G401.6 (cell line): ENCODE measurements at regions not wholly inside any gene's neighbourhood (a gene's known extent, or its start where the extent isn't known, plus 50 kb on each side); places are given as distances from the start of the nearest gene placed in this dataset.
"Not testable (repeated sequence)": the region's sequence is repeated elsewhere in the genome, so short reads cannot be mapped to it uniquely, and the experiment has no call there.

Experiments used
- FAIRE-seq: peaks from 2 replicates; lab custom pipeline; 2012; peaks lifted over from hg19 to GRCh38; lab: Jason Lieb, UNC

- FAIRE-seq: no peak
Observed at GRCh38 chr20:48010623-48011022, 225.3 kb upstream of the SULF2 start.

GRCh38 chr20:48008850-48009515 is 223.7 kb upstream of the SULF2 start:
- no peak for FAIRE-seq

- no peak for FAIRE-seq
Observed at GRCh38 chr20:48007351-48007750, 222.1 kb upstream of the SULF2 start.

GRCh38 chr20:48006036-48006833 is 221.0 kb upstream of the SULF2 start:
- FAIRE-seq: no peak

GRCh38 chr20:48003021-48003420 is 217.7 kb upstream of the SULF2 start:
- FAIRE-seq: no peak

- no peak for FAIRE-seq
Observed at GRCh38 chr20:48002517-48002970, 217.3 kb upstream of the SULF2 start.

- no peak for FAIRE-seq
Observed at GRCh38 chr20:47999166-47999565, 213.9 kb upstream of the SULF2 start.

GRCh38 chr20:47998736-47999135 is 213.5 kb upstream of the SULF2 start:
- FAIRE-seq: no peak

GRCh38 chr20:47995661-47996060 is 210.4 kb upstream of the SULF2 start:
- no peak for FAIRE-seq

GRCh38 chr20:47993817-47994216 is 208.5 kb upstream of the SULF2 start:
- FAIRE-seq: no peak

GRCh38 chr20:47993035-47993755 is 207.9 kb upstream of the SULF2 start:
- no peak for FAIRE-seq

- FAIRE-seq: no peak
Observed at GRCh38 chr20:47991875-47992488, 206.7 kb upstream of the SULF2 start.

GRCh38 chr20:47990507-47991150 is 205.3 kb upstream of the SULF2 start:
- FAIRE-seq: no peak

- FAIRE-seq: no peak
Observed at GRCh38 chr20:47989957-47990356, 204.7 kb upstream of the SULF2 start.

GRCh38 chr20:47988676-47989075 is 203.4 kb upstream of the SULF2 start:
- no peak for FAIRE-seq

- FAIRE-seq: no peak
Observed at GRCh38 chr20:47985092-47985850, 200.0 kb upstream of the SULF2 start.

GRCh38 chr20:47984437-47984836 is 199.2 kb upstream of the SULF2 start:
- no peak for FAIRE-seq

GRCh38 chr20:47983642-47984041 is 198.4 kb upstream of the SULF2 start:
- FAIRE-seq: not testable (repeated sequence)

- FAIRE-seq: no peak
Observed at GRCh38 chr20:47982574-47983360, 197.5 kb upstream of the SULF2 start.

GRCh38 chr20:47981222-47981621 is 195.9 kb upstream of the SULF2 start:
- FAIRE-seq: no peak
